GM20000 (cell line): ENCODE measurements at regions not wholly inside any gene's neighbourhood (a gene's known extent, or its start where the extent isn't known, plus 50 kb on each side); places are given as distances from the start of the nearest gene placed in this dataset.

Source experiments
- DNase-seq: peaks from one replicate; pipeline ENCODE4 v3.0.0; 2012; ENCODE audit warnings: low spot score
- CTCF ChIP-seq: IDR thresholded peaks from 2 replicates; pipeline ENCODE4 v1.5.1; 2012; ENCODE audit warnings: mild to moderate bottlenecking, control low read depth; ENCODE audit errors: extremely low read depth, missing control alignments

GRCh38 chr3:43979645-43980044 is 262.0 kb upstream of the TOPAZ1 start:
- TF ChIP-seq CTCF = no peak

GRCh38 chr3:43994657-43995546 is 246.8 kb upstream of the TOPAZ1 start:
- no peak for TF ChIP-seq CTCF
- DNase-seq = peak; percentile 50

More at GRCh38 chr3:43979645-43980044, 262.0 kb upstream of the TOPAZ1 start:
- no peak for DNase-seq

GRCh38 chr3:43995547-43996378 is 245.9 kb upstream of the TOPAZ1 start:
- peak; percentile 49 for DNase-seq
- TF ChIP-seq CTCF = no peak

GRCh38 chr3:43996379-43997301 is 245.0 kb upstream of the TOPAZ1 start:
- peak; percentile 72 for DNase-seq
- peak; percentile 42 for TF ChIP-seq CTCF

GRCh38 chr3:43997316-43997715 is 244.4 kb upstream of the TOPAZ1 start:
- DNase-seq = no peak
- TF ChIP-seq CTCF = no peak

- peak; percentile 41 for DNase-seq
- no peak for TF ChIP-seq CTCF
Observed at GRCh38 chr3:43997788-43998369, 243.8 kb upstream of the TOPAZ1 start.
